ENCODE measurements at regions not wholly inside any gene's neighbourhood (a gene's known extent, or its start where the extent isn't known, plus 50 kb on each side); places are given as distances from the start of the nearest gene placed in this dataset.

- 58% methylated on average over 8 of the region's 8 CpGs for WGBS (ENCODE audit: insufficient coverage, insufficient replicate concordance, low lambda C conversion rate, missing lambda C conversion rate)
- ATAC-seq = no peak
- Histone ChIP-seq H3K36me3 (ENCODE audit: control insufficient read depth in 2 of 2, insufficient read depth in 2 of 2, low read length in 1 of 2) (no peaks in the 10 kb centered on the region), H3K4me1 (ENCODE audit: control insufficient read depth, insufficient read depth, low read length) (no peaks in the 10 kb centered on the region), H3K27me3 (replicated peaks in 1 of 2; ENCODE audit: control insufficient read depth in 2 of 2, insufficient read depth in 2 of 2, low read length in 1 of 2) (no peaks in the 10 kb centered on the region), H4K20me1 (ENCODE audit: control insufficient read depth, insufficient read depth) (no peaks in the 10 kb centered on the region), H3K9ac (ENCODE audit: control insufficient read depth, insufficient read depth, low read length) (no peak overlapping the region), H3K79me2 (ENCODE audit: control insufficient read depth, insufficient read depth, low read length) (no peaks in the 10 kb centered on the region), H3K27ac (ENCODE audit: control insufficient read depth, insufficient read depth) (no peak overlapping the region), H2AFZ (ENCODE audit: control insufficient read depth, low read depth, low read length) (no peak overlapping the region), H3K9me3 (replicated peaks; ENCODE audit: control insufficient read depth, insufficient read depth, low read length) (no peaks in the 10 kb centered on the region), H3K4me2 (ENCODE audit: control insufficient read depth, insufficient read depth) (no peak overlapping the region), H3K4me3 (no peak overlapping the region)
- no TSS peak for BruUV-seq (replicated peaks)
- in situ Hi-C loops (cut with MboI) = no loop called here
- DNase-seq (ENCODE audit: low read depth, low spot score) = no peak
- no peak for FAIRE-seq
- intact Hi-C loops (cut with micrococcal nuclease; ENCODE audit: unreplicated experiment) = no loop called here
- ChIA-PET SMC1A (ENCODE audit: uncharacterized antibody, unreplicated experiment) (no interaction called here), POLR2A (no interaction called here), RAD21 (ENCODE audit: unreplicated experiment) (no interaction called here), CTCF (interaction anchor here (0.9 kb wide), 1 partner anchor 22 kb away, joined by 3 read pairs; no protein-coding TSS in a partner anchor)
- TF ChIP-seq POLR2A (IDR thresholded peaks at IDR 0.05; ENCODE audit: low read depth, low read length) (no peak), ZNF207 (IDR thresholded peaks at IDR 0.05; ENCODE audit: borderline replicate concordance) (no peak), IRF4 (IDR thresholded peaks at IDR 0.05; ENCODE audit: low read depth, low read length) (no peak), SKIL (IDR thresholded peaks at IDR 0.05; ENCODE audit: low read depth, poor library complexity, severe bottlenecking) (no peak), ATF3 (IDR thresholded peaks at IDR 0.05; ENCODE audit: borderline replicate concordance, extremely low read depth, low read depth, low read length) (no peak), HSF1 (IDR thresholded peaks at IDR 0.05; ENCODE audit: low read depth, low read length) (no peak), ZNF217 (IDR thresholded peaks at IDR 0.05) (no peak), RAD51 (IDR thresholded peaks at IDR 0.05) (no peak), MAX (IDR thresholded peaks at IDR 0.05; ENCODE audit: low read depth, low read length) (no peak), ZBTB4 (CRISPR knock-in tag; IDR thresholded peaks at IDR 0.05) (no peak), ETV6 (conservative IDR thresholded peaks at IDR 0.05 in 1 of 2, IDR thresholded peaks at IDR 0.05 in 1 of 2; ENCODE audit: borderline replicate concordance in 1 of 2, low read depth in 1 of 2) (no peak), CUX1 (IDR thresholded peaks at IDR 0.05; ENCODE audit: insufficient replicate concordance, low read depth, low read length) (no peak)
Measured at GRCh38 chr3:104696470-104696869, 670.2 kb upstream of the ALCAM start.
